CD4-positive, alpha-beta T cell treated with Interleukin-4 for 4 hours (primary cell): ENCODE measurements at regions not wholly inside any gene's neighbourhood (a gene's known extent, or its start where the extent isn't known, plus 50 kb on each side); places are given as distances from the start of the nearest gene placed in this dataset.
"Not testable (repeated sequence)": the region's sequence is repeated elsewhere in the genome, so short reads cannot be mapped to it uniquely, and the experiment has no call there.

ENCODE experiments used
- DNase-seq: peaks from one replicate; pipeline ENCODE4 v3.0.0-alpha.2; 2020

- DNase-seq = no peak
Measured at GRCh38 chr16:72590151-72590937, 418.4 kb upstream of the PMFBP1 start.

GRCh38 chr16:72588551-72588950 is 416.6 kb upstream of the PMFBP1 start:
- DNase-seq = no peak

GRCh38 chr16:72578061-72578460 is 406.1 kb upstream of the PMFBP1 start:
- not testable (repeated sequence) for DNase-seq

- DNase-seq = no peak
Measured at GRCh38 chr16:72576189-72576588, 404.2 kb upstream of the PMFBP1 start.

- DNase-seq = no peak
Measured at GRCh38 chr16:72569677-72570076, 397.7 kb upstream of the PMFBP1 start.

- DNase-seq = no peak
Measured at GRCh38 chr16:72568502-72568901, 396.5 kb upstream of the PMFBP1 start.

GRCh38 chr16:72566174-72566573 is 394.2 kb upstream of the PMFBP1 start:
- DNase-seq = no peak

- no peak for DNase-seq
Measured at GRCh38 chr16:72565106-72565505, 393.2 kb upstream of the PMFBP1 start.

- no peak for DNase-seq
Measured at GRCh38 chr16:72560617-72561016, 388.7 kb upstream of the PMFBP1 start.

- DNase-seq = no peak
Measured at GRCh38 chr16:72558501-72558900, 386.5 kb upstream of the PMFBP1 start.

- DNase-seq = no peak
Measured at GRCh38 chr16:72554935-72555334, 383.0 kb upstream of the PMFBP1 start.

GRCh38 chr16:72552654-72553053 is 380.7 kb upstream of the PMFBP1 start:
- no peak for DNase-seq

GRCh38 chr16:72551649-72552048 is 379.7 kb upstream of the PMFBP1 start:
- no peak for DNase-seq

GRCh38 chr16:72549878-72550277 is 377.9 kb upstream of the PMFBP1 start:
- no peak for DNase-seq

- no peak for DNase-seq
Measured at GRCh38 chr16:72542102-72542501, 370.1 kb upstream of the PMFBP1 start.

GRCh38 chr16:72537664-72538063 is 365.7 kb upstream of the PMFBP1 start:
- DNase-seq = no peak

- DNase-seq = no peak
Measured at GRCh38 chr16:72536723-72537435, 364.9 kb upstream of the PMFBP1 start.

GRCh38 chr16:72532906-72533410 is 361.0 kb upstream of the PMFBP1 start:
- DNase-seq = no peak

- DNase-seq = no peak
Measured at GRCh38 chr16:72530434-72530833, 358.5 kb upstream of the PMFBP1 start.

GRCh38 chr16:72523087-72523486 is 351.1 kb upstream of the PMFBP1 start:
- DNase-seq = no peak

GRCh38 chr16:72517154-72517553 is 345.2 kb upstream of the PMFBP1 start:
- DNase-seq = no peak

- DNase-seq = no peak
Measured at GRCh38 chr16:72511171-72511570, 339.2 kb upstream of the PMFBP1 start.

- no peak for DNase-seq
Measured at GRCh38 chr16:72508191-72508590, 336.2 kb upstream of the PMFBP1 start.

- DNase-seq = no peak
Measured at GRCh38 chr16:72502594-72503005, 330.6 kb upstream of the PMFBP1 start.
